ENCODE measurements at regions not wholly inside any gene's neighbourhood (a gene's known extent, or its start where the extent isn't known, plus 50 kb on each side); places are given as distances from the start of the nearest gene placed in this dataset.

DNA sequence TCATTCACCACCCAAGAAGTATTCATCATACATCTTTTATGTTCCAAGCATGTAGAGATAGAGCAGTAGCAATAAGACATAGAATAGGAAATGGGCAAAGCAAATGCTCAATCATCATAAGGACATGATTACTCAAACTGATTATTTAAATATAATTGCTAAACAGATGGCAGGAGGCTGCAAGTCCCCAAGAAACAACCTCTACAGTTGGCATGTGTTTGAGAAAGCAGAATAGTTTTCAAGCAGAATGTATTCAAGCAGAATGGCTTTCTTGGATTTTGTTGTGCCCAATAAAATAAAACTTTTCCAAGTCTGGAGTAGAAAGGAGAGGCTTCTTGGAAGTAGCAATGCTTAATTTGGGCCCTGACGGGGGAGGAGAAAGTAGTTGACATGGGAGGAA, 86.5 kb upstream of the SYN3 start:
- no TSS peak for BruUV-seq (replicated peaks)
- no peaks in the 10 kb centered on the region for H3K9me1 ChIP-seq (replicated peaks; ENCODE audit: control insufficient read depth, extremely low read depth, insufficient read depth, low read length)
- no peaks in the 10 kb centered on the region for H3K36me3 ChIP-seq (ENCODE audit: control insufficient read depth in 2 of 2, extremely low read depth in 1 of 2, insufficient read depth in 2 of 2, low read length in 2 of 2)
- no peak overlapping the region for H3K9ac ChIP-seq (replicated peaks; ENCODE audit: extremely low read depth, insufficient read depth, low read length)
- no peak overlapping the region for H3K27ac ChIP-seq (ENCODE audit: insufficient read depth, low read depth, low read length)
- dilution Hi-C loops (cut with MboI; ENCODE audit: extremely low pct_ligation_motif_present, low sequenced_read_pairs) (no loop called here), intact Hi-C loops (cut with micrococcal nuclease) (no loop called here)
- H3K4me2 ChIP-seq (ENCODE audit: insufficient read depth, low read length) = no peak overlapping the region
- H3K9me3 ChIP-seq (replicated peaks; ENCODE audit: control insufficient read depth, insufficient read depth, low read length) = peaks cover 7% of the 10 kb centered on the region
- no peaks in the 10 kb centered on the region for H3K79me2 ChIP-seq (ENCODE audit: control insufficient read depth, insufficient read depth, low read length)
- no peaks in the 10 kb centered on the region for H3K27me3 ChIP-seq (ENCODE audit: control insufficient read depth in 2 of 2, insufficient read depth in 2 of 2, low read length in 2 of 2)
- H4K20me1 ChIP-seq (replicated peaks; ENCODE audit: control insufficient read depth, extremely low read depth, insufficient read depth, low read length) = no peaks in the 10 kb centered on the region
- DNase-seq (ENCODE audit: low read depth, low spot score) (no peak), FAIRE-seq (no peak)
- no peaks in the 10 kb centered on the region for H3K4me1 ChIP-seq (ENCODE audit: control insufficient read depth, extremely low read depth, insufficient read depth, low read length)
- H3K4me3 ChIP-seq (replicated peaks in 1 of 3; ENCODE audit: insufficient read depth in 1 of 3, low read depth in 1 of 3, low read length in 3 of 3) = no peak overlapping the region
- no peak for TF ChIP-seq MYC (IDR thresholded peaks at IDR 0.05; ENCODE audit: low read depth, low read length)
- no peak for TF ChIP-seq JUN (IDR thresholded peaks at IDR 0.05; ENCODE audit: borderline replicate concordance, insufficient read depth, insufficient read length, low read depth)
- TF ChIP-seq, protein P1, sequence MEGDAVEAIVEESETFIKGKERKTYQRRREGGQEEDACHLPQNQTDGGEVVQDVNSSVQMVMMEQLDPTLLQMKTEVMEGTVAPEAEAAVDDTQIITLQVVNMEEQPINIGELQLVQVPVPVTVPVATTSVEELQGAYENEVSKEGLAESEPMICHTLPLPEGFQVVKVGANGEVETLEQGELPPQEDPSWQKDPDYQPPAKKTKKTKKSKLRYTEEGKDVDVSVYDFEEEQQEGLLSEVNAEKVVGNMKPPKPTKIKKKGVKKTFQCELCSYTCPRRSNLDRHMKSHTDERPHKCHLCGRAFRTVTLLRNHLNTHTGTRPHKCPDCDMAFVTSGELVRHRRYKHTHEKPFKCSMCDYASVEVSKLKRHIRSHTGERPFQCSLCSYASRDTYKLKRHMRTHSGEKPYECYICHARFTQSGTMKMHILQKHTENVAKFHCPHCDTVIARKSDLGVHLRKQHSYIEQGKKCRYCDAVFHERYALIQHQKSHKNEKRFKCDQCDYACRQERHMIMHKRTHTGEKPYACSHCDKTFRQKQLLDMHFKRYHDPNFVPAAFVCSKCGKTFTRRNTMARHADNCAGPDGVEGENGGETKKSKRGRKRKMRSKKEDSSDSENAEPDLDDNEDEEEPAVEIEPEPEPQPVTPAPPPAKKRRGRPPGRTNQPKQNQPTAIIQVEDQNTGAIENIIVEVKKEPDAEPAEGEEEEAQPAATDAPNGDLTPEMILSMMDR (IDR thresholded peaks at IDR 0.05; ENCODE audit: extremely low read depth in 1 of 2, insufficient read depth in 1 of 2, low read depth in 1 of 2, low read length in 2 of 2) = no peak
- no peak for TF ChIP-seq EZH2 (IDR thresholded peaks at IDR 0.05; ENCODE audit: borderline replicate concordance, low read depth, low read length, severe bottlenecking)
- ChIA-PET CTCF (no interaction called here), POLR2A (no interaction called here)
- no peak overlapping the region for H2AFZ ChIP-seq (ENCODE audit: low read depth, low read length)

DNA sequence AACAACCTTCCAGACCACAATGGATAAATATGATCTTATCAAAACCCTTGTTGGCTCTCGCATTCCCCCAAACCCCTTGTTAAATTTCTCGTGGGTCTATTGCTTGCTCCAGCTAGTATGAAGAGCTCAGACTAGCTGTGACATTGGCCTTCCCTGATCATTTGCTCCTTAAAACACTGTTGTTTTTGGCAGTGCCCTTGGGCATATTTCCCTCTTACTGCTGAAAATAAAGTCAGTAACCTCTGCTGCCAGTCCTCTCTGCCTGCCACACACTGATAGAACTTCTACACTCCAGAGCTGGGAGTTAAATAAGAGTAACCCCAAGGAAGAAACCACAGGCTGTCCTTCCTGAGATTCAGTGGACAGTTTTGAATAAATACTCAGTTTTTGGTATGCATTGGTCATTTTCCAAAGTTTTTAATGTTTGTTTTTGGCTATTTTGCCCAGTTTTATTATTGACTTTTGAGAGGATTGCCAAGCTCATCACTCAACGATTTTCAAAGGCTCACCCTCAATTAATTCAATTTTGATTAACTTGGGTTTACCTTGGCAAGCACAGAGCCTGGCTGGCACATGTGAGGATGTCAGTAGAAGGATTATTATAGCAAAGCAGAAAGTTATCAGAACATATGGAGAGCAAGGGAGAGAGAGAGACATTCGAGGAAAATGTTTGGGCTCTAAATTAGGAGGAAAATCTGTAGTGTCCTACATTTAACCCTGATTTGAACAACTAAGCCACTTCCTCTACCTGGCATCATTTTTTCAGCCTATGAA, 84.3 kb upstream of the SYN3 start:
- ChIA-PET POLR2A (no interaction called here), CTCF (no interaction called here)
- Histone ChIP-seq H3K9ac (replicated peaks; ENCODE audit: extremely low read depth, insufficient read depth, low read length) (no peak overlapping the region), H3K4me3 (replicated peaks in 1 of 3; ENCODE audit: insufficient read depth in 1 of 3, low read depth in 1 of 3, low read length in 3 of 3) (no peak overlapping the region), H3K9me1 (replicated peaks; ENCODE audit: control insufficient read depth, extremely low read depth, insufficient read depth, low read length) (no peaks in the 10 kb centered on the region), H3K27ac (ENCODE audit: insufficient read depth, low read depth, low read length) (no peak overlapping the region), H3K36me3 (ENCODE audit: control insufficient read depth in 2 of 2, extremely low read depth in 1 of 2, insufficient read depth in 2 of 2, low read length in 2 of 2) (no peaks in the 10 kb centered on the region), H3K79me2 (ENCODE audit: control insufficient read depth, insufficient read depth, low read length) (no peaks in the 10 kb centered on the region), H3K9me3 (replicated peaks; ENCODE audit: control insufficient read depth, insufficient read depth, low read length) (peaks cover 7% of the 10 kb centered on the region), H3K4me1 (ENCODE audit: control insufficient read depth, extremely low read depth, insufficient read depth, low read length) (no peaks in the 10 kb centered on the region), H3K27me3 (ENCODE audit: control insufficient read depth in 2 of 2, insufficient read depth in 2 of 2, low read length in 2 of 2) (no peaks in the 10 kb centered on the region), H3K4me2 (ENCODE audit: insufficient read depth, low read length) (no peak overlapping the region), H4K20me1 (replicated peaks; ENCODE audit: control insufficient read depth, extremely low read depth, insufficient read depth, low read length) (no peaks in the 10 kb centered on the region), H2AFZ (ENCODE audit: low read depth, low read length) (no peak overlapping the region)
- TF ChIP-seq, protein P2, sequence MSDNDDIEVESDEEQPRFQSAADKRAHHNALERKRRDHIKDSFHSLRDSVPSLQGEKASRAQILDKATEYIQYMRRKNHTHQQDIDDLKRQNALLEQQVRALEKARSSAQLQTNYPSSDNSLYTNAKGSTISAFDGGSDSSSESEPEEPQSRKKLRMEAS (IDR thresholded peaks at IDR 0.05; ENCODE audit: insufficient read depth, insufficient read length) = no peak
- TF ChIP-seq POLR2A (IDR thresholded peaks at IDR 0.05; ENCODE audit: low read depth, low read length) (no peak), FOS (IDR thresholded peaks at IDR 0.05; ENCODE audit: borderline replicate concordance, insufficient read depth, low read length) (no peak), GATA2 (IDR thresholded peaks at IDR 0.05; ENCODE audit: insufficient read depth, insufficient read length, low read depth, low read length) (no peak), EZH2 (IDR thresholded peaks at IDR 0.05; ENCODE audit: borderline replicate concordance, low read depth, low read length, severe bottlenecking) (no peak), JUN (IDR thresholded peaks at IDR 0.05; ENCODE audit: borderline replicate concordance, insufficient read depth, insufficient read length, low read depth) (no peak), MYC (IDR thresholded peaks at IDR 0.05; ENCODE audit: low read depth, low read length) (no peak), POLR2AphosphoS5 (IDR thresholded peaks at IDR 0.05; ENCODE audit: insufficient read depth, low read depth, low read length) (no peak)
- TF ChIP-seq, protein P1 (IDR thresholded peaks at IDR 0.05; ENCODE audit: extremely low read depth in 1 of 2, insufficient read depth in 1 of 2, low read depth in 1 of 2, low read length in 2 of 2) = no peak
- no peak for DNase-seq (ENCODE audit: low read depth, low spot score)
- intact Hi-C loops (cut with micrococcal nuclease) = no loop called here
- FAIRE-seq = no peak
- dilution Hi-C loops (cut with MboI; ENCODE audit: extremely low pct_ligation_motif_present, low sequenced_read_pairs) = no loop called here
- no TSS peak for BruUV-seq (replicated peaks)

All from endothelial cell of umbilical vein (primary cell).